ENCODE measurements at regions not wholly inside any gene's neighbourhood (a gene's known extent, or its start where the extent isn't known, plus 50 kb on each side); places are given as distances from the start of the nearest gene placed in this dataset.

- no peak overlapping the region for H3K4me3 ChIP-seq (ENCODE audit: low read depth, low read length)
- TF ChIP-seq CTCF (conservative IDR thresholded peaks at IDR 0.05; ENCODE audit: low read depth, low read length) = no peak
- no peak for DNase-seq (ENCODE audit: low read depth)
Measured at GRCh38 chr10:78751716-78752115, 317.1 kb upstream of the ZMIZ1 start.

GRCh38 chr10:78752221-78752620 is 316.5 kb upstream of the ZMIZ1 start:
- no peak overlapping the region for H3K4me3 ChIP-seq (ENCODE audit: low read depth, low read length)
- TF ChIP-seq CTCF (conservative IDR thresholded peaks at IDR 0.05; ENCODE audit: low read depth, low read length) = no peak
- DNase-seq (ENCODE audit: low read depth) = no peak

- no peak overlapping the region for H3K4me3 ChIP-seq (ENCODE audit: low read depth, low read length)
- no peak for TF ChIP-seq CTCF (conservative IDR thresholded peaks at IDR 0.05; ENCODE audit: low read depth, low read length)
- DNase-seq (ENCODE audit: low read depth) = no peak
Measured at GRCh38 chr10:78752708-78753107, 316.1 kb upstream of the ZMIZ1 start.

- H3K4me3 ChIP-seq (ENCODE audit: low read depth, low read length) = no peak overlapping the region
- no peak for DNase-seq (ENCODE audit: low read depth)
Measured at GRCh38 chr10:78754269-78755062, 314.3 kb upstream of the ZMIZ1 start.

GRCh38 chr10:78755063-78755701 is 313.6 kb upstream of the ZMIZ1 start:
- TF ChIP-seq CTCF (conservative IDR thresholded peaks at IDR 0.05; ENCODE audit: low read depth, low read length) = no peak
- no peak for DNase-seq (ENCODE audit: low read depth)
- no peak overlapping the region for H3K4me3 ChIP-seq (ENCODE audit: low read depth, low read length)

More at GRCh38 chr10:78754269-78755062, 314.3 kb upstream of the ZMIZ1 start:
- TF ChIP-seq CTCF (conservative IDR thresholded peaks at IDR 0.05; ENCODE audit: low read depth, low read length) = no peak

- no peak for TF ChIP-seq CTCF (conservative IDR thresholded peaks at IDR 0.05; ENCODE audit: low read depth, low read length)
- no peak for DNase-seq (ENCODE audit: low read depth)
- no peak overlapping the region for H3K4me3 ChIP-seq (ENCODE audit: low read depth, low read length)
Measured at GRCh38 chr10:78755877-78756455, 312.8 kb upstream of the ZMIZ1 start.

Data from epithelial cell of proximal tubule (primary cell).